ENCODE measurements at regions not wholly inside any gene's neighbourhood (a gene's known extent, or its start where the extent isn't known, plus 50 kb on each side); places are given as distances from the start of the nearest gene placed in this dataset.

DNA sequence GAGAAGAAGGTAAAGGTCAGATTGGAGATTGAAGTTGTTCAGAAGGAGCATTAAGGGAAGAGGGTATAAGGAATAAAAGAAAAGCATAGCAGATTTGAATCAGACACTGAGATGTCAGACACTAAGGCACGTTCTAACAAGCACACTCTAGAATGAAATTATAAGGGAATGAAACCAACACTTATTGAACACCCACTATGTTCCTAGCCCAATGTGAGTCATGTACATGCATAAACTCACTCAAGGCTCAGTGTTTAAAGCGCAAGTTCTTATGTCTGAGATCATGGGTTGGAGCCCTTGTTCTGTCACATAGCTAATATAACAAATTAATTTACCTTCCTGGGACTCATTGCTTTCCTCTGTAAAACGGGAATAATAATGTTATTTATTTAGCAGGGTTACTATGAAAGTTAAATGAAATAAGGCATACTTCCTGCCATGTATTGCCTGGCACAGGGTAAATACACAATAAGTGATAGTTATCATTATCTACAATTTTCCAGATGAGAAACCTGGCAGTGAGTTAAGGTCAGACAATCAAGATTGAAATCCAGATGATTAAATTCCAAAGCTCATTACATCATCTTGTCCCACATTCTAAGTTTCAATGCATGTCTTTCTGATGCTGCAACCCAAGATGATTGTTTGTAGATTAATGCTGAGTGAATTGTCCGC lies 68.3 kb upstream of the DACH1 start:
- no peak for DNase-seq

DNA sequence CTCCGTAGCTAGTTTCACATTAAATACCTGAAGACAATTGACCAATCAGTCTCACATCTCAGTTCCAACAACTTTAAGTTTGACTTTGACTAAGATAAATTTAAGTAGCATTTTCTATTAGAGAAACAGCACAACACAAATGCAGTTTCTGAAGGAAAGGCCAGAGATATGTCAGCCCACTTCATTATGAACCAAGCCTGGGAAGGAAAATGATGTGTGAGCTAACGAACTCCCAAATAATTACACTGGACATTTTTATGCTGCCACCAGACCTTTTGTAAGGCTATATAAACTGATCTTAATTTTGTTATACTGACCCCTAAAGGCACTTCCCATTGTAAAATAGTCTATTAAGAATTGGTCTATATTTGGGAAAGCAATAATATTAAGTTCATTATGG lies 57.9 kb upstream of the DACH1 start:
- no peak for DNase-seq

DNA sequence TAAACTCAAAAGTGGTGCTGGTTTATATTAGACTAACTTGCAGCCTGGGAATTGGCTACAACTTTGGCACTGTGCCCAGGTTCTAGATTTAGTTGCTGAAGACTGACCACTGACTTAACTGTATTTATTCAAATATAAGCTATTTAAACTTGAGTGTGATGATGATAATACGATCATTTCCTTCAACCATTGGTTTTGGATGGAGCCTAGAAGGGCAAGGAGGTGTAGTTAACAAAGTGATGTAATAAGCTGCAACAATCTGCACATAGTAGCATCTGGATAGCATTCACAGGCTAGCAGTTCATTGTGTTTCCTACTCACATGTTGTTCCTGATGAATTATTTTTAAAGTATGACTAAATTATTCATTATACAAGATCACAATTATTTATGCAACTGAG lies 55.2 kb upstream of the DACH1 start:
- no peak for DNase-seq

Measured in RPMI8226 (cell line).